GM21390 (cell line): ENCODE measurements at regions not wholly inside any gene's neighbourhood (a gene's known extent, or its start where the extent isn't known, plus 50 kb on each side); places are given as distances from the start of the nearest gene placed in this dataset.
"Not testable (repeated sequence)": the region's sequence is repeated elsewhere in the genome, so short reads cannot be mapped to it uniquely, and the experiment has no call there.

ENCODE experiments used
- ATAC-seq: cut with Tn5 transposase; IDR thresholded peaks from one replicate; pipeline ENCODE4 v1.9.1; 2021; ENCODE audit not compliant: unreplicated experiment

DNA sequence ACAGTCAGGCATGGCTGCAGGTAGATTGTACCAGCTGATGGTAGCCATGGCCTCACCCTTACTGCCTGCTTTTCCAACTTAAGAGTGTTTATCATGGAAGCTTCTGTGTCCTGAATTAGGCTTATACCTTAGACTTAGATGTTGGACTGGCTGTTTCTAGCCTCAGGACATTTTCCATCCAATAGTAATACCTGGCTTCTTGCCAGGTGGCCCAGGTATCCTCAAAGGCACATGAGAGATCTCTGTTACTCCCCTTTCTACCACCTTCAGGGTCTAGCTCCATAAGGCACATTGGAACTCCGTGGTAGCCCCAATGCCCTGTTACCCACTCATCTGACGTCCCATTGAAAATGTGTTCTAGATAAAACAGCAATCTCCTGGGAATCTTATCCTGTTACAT is 407.5 kb downstream of the SPRY2 start:
- ATAC-seq = no peak

DNA sequence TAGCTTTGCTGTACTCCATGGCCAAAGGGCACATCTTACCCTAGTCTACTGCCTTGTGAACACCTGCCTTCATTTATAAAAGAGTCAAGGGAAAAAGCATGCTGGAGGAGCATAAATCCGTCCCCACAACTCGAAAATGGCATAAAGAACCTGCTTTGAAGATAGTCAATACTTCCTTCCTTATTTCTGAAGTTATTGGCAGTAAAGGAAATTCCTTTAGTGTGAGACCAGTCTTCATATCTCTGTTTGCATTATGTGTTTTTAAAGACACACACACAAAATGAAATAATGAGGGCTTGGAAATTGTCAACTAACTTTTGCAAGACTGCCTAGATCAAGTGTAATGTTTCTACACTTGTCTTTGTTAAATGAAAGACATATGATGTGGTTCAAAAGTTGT is 408.4 kb downstream of the SPRY2 start:
- ATAC-seq = no peak

DNA sequence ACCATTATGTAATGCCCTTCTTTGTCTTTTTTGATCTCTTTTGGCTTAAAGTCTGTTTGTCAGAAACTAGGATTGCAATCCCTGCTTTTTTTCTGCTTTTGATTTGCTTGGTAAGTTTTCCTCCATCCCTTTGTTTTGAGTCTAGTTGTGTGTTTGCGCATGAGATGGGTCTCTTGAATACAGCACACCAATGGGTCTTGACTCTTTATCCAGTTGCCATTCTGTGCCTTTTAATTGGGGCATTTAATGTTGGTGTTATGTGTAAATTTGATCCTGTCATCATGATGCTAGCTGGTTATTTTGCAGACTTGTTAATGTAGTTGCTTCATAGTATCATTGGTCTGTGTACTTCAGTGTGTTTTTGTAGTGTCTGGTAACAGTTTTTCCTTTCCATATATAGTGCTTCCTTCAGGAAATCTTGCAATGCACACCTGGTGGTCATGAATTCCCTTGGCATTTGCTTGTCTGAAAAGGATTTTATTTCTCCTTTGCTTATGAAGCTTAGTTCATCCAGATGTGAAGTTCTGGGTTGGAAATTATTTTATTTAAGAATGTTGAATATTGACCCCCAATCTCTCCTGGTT is 416.9 kb downstream of the SPRY2 start:
- ATAC-seq = not testable (repeated sequence)

GRCh38 chr13:79919091-79919490 is 421.8 kb downstream of the SPRY2 start:
- no peak for ATAC-seq

GRCh38 chr13:79918620-79919019 is 422.3 kb downstream of the SPRY2 start:
- ATAC-seq = no peak

DNA sequence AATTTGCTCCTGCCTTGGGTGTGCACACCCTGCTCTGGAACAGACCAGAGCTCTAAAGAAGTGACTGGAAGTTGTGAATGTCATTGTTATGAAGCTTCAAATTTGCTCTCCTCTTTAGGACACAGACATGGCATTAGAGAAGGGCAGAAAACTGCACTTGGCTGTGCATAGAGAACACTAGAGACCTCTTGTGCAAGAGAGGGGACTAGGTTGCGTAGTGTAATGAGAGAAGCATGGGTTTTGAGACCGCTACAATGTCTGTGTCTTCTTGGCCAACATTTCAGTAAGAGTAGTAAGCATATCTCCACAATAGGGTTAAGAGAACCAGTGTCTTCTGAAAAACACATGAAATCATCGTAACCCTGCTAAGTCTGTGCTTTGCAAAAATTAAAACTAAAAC is 423.3 kb downstream of the SPRY2 start:
- no peak for ATAC-seq

- no peak for ATAC-seq
Observed at GRCh38 chr13:79915114-79915811, 425.7 kb downstream of the SPRY2 start.

- ATAC-seq = no peak
Observed at GRCh38 chr13:79913141-79913827, 427.6 kb downstream of the SPRY2 start.

DNA sequence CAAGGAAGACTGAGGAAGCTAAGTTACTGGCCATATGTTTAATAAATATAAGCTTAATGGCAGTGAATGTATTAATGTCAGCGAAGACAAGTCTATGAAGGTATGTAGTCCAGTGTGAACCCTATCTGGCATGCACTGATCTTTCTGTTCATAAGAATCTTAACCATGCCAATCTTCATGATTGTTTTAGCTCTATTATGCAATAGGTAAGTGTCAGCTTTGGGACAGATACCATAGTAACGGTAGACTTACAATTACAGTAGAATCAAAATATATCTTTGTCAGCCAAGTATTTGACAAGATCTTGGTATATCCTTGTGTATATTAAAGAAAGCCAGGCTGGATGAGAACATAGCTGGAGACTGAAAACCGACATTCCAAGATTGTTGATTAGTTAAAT is 428.5 kb downstream of the SPRY2 start:
- ATAC-seq = no peak

DNA sequence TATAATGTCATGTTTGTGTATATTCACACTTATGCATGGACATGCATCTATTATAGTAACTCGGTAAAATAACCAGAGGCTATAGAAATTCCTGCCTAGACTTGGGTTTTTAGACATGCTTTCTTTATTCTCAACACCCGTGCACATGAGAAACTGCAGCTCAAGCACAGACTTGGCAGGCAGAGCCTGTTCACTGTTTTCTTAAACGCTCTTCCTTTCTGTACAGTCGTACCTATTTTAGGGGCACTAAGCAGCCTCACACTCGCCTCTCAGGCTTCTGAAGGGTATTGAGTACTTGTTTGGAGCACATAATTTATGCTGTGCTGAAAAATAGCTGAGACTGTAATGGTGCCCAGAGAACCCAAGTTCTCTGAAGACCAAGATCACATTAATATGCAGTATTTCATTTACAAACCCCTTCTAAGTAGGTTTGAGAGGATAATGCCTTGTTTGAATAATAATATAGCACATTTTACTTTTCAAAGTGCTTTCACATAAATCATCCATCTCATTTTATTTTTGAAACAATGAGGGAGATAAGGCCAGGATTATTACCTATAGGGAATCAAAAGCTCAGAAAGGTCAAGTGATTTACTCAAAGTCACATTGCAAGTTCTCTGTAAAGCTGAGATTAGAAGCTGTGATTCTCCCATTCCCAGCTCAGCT is 429.9 kb downstream of the SPRY2 start:
- ATAC-seq = no peak

- no peak for ATAC-seq
Observed at GRCh38 chr13:79909644-79910043, 428.7 kb downstream of the NDFIP2 start.

- ATAC-seq = no peak
Observed at GRCh38 chr13:79908381-79908780, 427.4 kb downstream of the NDFIP2 start.

- no peak for ATAC-seq
Observed at GRCh38 chr13:79907527-79907926, 426.6 kb downstream of the NDFIP2 start.

DNA sequence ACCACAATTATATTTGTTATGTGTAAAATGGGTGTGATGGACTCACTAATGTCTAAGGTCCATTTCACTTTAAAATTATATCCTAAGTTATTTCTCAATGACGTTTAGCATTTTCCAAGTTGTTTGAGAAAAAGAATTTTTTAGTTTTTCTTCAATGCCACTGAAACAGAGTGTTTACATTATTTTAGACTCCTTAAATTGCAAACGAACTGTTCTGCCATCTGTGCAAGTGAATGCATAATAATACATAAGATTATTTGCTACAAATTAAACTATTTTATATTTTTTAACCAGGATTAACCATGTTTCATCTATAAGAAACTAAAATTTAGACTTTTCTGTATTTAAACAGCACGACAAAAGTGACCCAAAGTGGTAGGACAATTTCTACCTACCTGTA is 425.4 kb downstream of the NDFIP2 start:
- no peak for ATAC-seq

- ATAC-seq = no peak
Observed at GRCh38 chr13:79905018-79905417, 424.1 kb downstream of the NDFIP2 start.

DNA sequence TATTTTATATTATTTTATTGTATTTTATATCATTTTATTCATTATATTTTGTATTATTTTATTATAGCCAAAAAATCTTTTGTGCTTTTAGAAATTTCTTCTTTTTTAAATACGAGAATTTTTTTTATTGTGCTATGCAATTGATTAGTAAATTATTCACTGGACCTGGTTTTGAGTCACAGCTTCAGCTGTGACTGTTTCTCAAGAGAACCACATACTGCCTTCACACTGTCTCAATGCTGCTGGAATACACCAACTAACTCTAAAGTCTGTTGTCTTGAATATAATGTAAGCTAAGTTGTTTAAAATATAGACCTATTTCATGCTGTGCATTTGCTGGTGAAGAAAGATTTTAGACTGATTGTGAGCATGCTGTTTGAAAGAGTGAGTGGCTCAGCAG is 423.6 kb downstream of the NDFIP2 start:
- ATAC-seq = no peak

DNA sequence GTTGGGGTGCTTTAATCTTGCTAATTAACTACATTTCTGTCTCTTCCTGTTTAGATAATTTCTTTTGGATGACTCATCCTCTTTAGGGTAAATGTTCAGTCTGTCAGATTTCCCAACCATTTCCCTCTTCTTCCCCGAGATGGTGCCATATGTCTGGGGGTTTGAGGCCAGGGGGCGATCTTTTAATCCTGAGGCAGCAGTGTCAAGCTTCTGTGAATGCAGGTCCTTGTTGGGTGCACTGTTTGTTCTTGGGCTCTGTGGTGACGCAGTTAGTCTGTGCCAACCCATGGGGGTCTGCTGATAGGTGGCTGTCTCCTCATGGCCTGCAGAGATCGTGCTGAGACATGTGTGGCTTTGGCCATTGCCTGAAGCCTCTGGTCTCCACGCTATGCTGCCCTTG is 420.4 kb downstream of the NDFIP2 start:
- ATAC-seq = no peak

DNA sequence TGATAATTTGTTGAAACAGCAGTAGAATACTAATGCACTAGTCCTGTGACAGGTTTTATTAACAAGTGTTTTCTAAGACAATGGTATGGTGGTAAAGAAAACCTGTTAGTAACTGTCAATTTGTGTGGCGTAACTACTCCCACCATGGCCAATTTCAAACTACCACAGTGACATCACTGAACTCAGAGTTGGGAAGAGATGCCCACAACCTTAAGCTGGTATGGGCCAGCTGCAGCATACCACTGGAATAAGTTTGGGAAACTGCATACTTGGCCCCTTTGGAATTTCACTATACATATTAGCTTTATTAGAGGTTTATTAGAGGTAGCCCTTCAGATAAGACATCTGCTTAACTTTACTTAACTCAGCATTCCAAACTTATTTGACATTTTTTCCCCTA is 419.4 kb downstream of the NDFIP2 start:
- ATAC-seq = no peak

GRCh38 chr13:79898996-79899395 is 418.0 kb downstream of the NDFIP2 start:
- no peak for ATAC-seq

- ATAC-seq = no peak
Observed at GRCh38 chr13:79898202-79898826, 417.4 kb downstream of the NDFIP2 start.

DNA sequence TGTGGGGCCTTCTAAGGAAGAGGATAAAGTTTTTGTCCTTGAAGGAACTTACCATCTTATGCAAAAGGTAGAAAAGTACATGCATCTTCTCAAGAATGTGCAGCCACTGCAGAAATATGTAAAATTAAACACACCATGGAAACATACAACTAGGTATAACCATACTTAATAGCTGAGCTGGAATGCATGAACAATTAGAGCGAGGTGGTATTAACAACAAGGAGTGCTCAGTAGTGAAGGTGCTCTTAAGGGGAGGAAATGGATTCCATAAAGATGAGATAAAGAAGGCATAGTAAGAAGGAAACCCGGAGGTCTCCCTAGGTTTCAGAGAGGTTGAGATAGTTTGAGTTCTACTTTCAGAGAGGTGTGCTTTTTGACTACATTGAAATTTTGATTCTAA is 415.9 kb downstream of the NDFIP2 start:
- no peak for ATAC-seq
